ENCODE measurements at regions not wholly inside any gene's neighbourhood (a gene's known extent, or its start where the extent isn't known, plus 50 kb on each side); places are given as distances from the start of the nearest gene placed in this dataset.

DNA sequence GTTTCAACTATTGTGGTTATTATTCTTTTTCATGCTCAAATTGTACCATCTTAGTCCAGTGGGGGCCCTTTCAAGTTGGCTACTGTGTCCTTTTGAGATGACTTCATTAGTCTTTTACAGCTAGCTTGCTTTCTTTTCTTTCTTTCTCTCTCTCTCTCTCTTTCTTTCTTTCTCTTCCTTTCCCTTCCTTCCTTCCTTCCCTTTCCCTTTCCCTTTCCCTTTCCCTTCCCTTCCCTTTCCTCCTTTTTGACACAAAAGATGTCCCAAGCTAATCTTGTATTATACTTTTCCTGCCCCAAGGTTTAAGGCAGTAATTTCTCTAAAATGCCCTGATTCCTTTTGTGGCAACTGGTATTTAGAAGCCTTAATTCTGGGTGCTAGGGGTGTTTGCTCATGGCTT is 213.0 kb upstream of the TBC1D5 start:
- TF ChIP-seq ZNF274 (IDR thresholded peaks at IDR 0.05; ENCODE audit: low read depth, low read length) (no peak), YY1 (IDR thresholded peaks at IDR 0.05; ENCODE audit: insufficient read depth, insufficient read length) (no peak)
